HG02884 (cell line): ENCODE measurements at regions not wholly inside any gene's neighbourhood (a gene's known extent, or its start where the extent isn't known, plus 50 kb on each side); places are given as distances from the start of the nearest gene placed in this dataset.

Experiments used
- ATAC-seq: cut with Tn5 transposase; IDR thresholded peaks from one replicate; pipeline ENCODE4 v1.9.1; 2021; ENCODE audit warnings: mild to moderate bottlenecking, moderate library complexity; ENCODE audit not compliant: unreplicated experiment

GRCh38 chr10:43866712-43867111, 218.0 kb upstream of the ZNF32 start:
- ATAC-seq = no peak

- no peak for ATAC-seq
Observed at GRCh38 chr10:43865265-43866135, 216.8 kb upstream of the ZNF32 start.

- ATAC-seq = no peak
Observed at GRCh38 chr10:43864656-43865055, 216.0 kb upstream of the ZNF32 start.

GRCh38 chr10:43863859-43864591, 215.3 kb upstream of the ZNF32 start:
- no peak for ATAC-seq

- no peak for ATAC-seq
Observed at GRCh38 chr10:43863270-43863669, 214.6 kb upstream of the ZNF32 start.

- no peak for ATAC-seq
Observed at GRCh38 chr10:43862756-43863155, 214.1 kb upstream of the ZNF32 start.

- ATAC-seq = no peak
Observed at GRCh38 chr10:43861966-43862751, 213.5 kb upstream of the ZNF32 start.

- no peak for ATAC-seq
Observed at GRCh38 chr10:43859016-43859525, 210.4 kb upstream of the ZNF32 start.

- no peak for ATAC-seq
Observed at GRCh38 chr10:43857931-43858315, 209.2 kb upstream of the ZNF32 start.

- ATAC-seq = no peak
Observed at GRCh38 chr10:43857206-43857930, 208.7 kb upstream of the ZNF32 start.

GRCh38 chr10:43856299-43856698, 207.6 kb upstream of the ZNF32 start:
- ATAC-seq = no peak

- no peak for ATAC-seq
Observed at GRCh38 chr10:43855667-43856210, 207.1 kb upstream of the ZNF32 start.

GRCh38 chr10:43854007-43854406, 205.3 kb upstream of the ZNF32 start:
- ATAC-seq = no peak

- ATAC-seq = no peak
Observed at GRCh38 chr10:43853369-43853768, 204.7 kb upstream of the ZNF32 start.

GRCh38 chr10:43852644-43853214, 204.0 kb upstream of the ZNF32 start:
- ATAC-seq = no peak

GRCh38 chr10:43852149-43852548, 203.5 kb upstream of the ZNF32 start:
- no peak for ATAC-seq

- no peak for ATAC-seq
Observed at GRCh38 chr10:43851030-43851429, 202.3 kb upstream of the ZNF32 start.

- ATAC-seq = no peak
Observed at GRCh38 chr10:43849551-43849950, 200.9 kb upstream of the ZNF32 start.

- ATAC-seq = no peak
Observed at GRCh38 chr10:43846968-43847367, 198.3 kb upstream of the ZNF32 start.

- ATAC-seq = no peak
Observed at GRCh38 chr10:43846187-43846680, 197.6 kb upstream of the ZNF32 start.
